ENCODE measurements at regions not wholly inside any gene's neighbourhood (a gene's known extent, or its start where the extent isn't known, plus 50 kb on each side); places are given as distances from the start of the nearest gene placed in this dataset.

DNA sequence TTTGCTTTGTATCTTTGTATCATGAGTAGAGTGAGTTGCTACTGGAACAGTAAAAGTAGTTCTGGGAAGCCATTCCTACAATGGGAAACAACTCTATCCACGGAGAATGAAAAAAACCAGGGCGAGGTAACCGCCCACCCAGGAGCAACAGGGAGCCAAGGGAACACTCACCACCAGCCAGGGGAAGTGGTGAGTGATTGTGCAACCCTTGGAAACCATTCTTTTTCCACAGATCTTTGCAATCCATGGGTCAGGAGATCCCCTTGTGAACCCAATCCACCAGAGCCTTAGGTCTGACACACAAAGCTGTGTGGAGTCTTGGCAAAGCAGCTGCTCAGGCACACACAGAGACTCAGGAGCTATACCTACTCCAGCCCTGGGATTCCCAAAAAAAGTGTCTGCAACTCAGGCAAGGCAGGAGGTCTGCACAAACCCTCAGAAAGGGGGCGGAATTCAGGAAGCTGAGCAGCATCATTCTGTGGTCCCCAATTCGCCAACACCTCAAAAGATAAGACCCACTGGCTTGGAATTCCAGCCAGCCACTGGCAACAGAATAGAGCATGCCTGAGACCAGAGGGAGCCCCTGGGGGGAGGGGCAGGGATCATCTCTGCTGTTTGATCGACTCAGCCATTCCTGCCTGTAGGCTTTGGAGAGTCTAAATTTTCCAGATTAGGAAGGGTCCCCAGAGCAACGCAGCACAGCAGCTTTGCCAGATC, 52.1 kb upstream of the PPFIA2 start:
- DNase-seq (ENCODE audit: low spot score): no peak

DNA sequence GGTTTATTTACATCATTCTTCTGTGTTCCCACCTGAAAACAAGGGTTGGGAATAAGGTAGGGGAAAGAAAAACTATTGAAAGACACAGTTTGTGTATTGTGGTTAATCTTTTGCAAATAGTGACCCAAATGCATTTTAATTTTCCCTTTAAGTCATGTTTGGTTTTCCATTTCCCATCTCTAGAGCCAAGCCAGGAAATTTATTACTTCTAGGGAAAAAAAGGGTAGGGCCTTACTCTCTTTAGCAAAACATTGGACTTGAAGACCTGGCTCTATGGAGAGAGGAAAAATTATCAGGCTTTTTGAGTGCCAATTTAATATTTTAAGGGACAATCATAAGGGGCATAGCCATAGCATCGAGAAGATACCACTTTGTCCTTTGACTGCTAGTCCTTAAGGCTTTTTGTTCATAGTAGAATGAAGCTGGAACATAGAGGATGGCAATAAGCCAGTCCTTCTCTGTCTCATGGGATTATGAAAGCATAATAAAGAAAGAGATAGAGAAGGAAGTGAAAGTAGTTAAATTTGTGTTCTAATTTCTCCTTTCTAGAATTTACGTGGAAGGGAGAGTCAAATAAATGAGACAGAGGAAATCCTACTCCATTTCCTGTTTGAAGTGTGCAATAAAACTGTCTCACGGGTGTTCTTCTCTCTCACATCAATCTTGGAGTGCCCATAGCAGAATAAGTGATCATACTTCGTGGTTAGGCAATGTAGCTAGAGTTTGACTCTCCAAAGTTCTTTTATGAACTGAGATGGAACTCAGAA, 50.9 kb upstream of the PPFIA2 start:
- DNase-seq (ENCODE audit: low spot score): no peak

DNA sequence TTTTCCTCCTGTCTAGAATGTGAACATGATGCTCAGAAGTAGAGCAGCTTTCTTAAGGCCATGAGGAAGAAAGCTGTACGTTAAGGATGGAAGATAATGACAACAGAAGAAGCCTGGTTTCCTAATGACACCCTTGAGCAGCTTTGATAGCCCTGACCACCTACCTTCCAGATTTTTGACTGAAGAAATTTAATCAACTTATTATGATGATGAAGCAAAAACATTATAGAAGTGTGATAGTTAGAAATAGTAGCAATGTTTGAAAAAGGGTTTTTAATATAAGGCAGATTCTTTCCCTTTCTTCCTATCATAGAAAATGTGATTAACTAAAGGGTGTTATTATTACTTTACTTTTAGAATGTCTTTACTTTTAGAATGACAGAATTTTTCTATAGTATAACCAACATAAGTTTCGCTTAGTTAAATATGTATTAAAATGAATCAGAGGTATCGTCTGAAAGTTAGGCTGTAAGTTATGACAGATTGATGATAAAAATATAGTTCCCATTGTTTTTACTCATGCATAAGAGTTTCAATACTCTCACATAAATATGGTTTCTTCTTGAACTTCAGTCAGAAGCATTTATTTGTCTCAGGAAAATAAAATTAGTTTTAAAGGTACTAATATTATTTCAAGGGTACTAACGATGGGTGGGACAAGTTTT, 50.1 kb upstream of the PPFIA2 start:
- DNase-seq (ENCODE audit: low spot score): no peak
